GM23338 (cell line): ENCODE measurements at regions not wholly inside any gene's neighbourhood (a gene's known extent, or its start where the extent isn't known, plus 50 kb on each side); places are given as distances from the start of the nearest gene placed in this dataset.

Source experiments
- ATAC-seq: fragments of 200-7000 bp; cut with Tn5 transposase; 3 replicates; pipeline ENCODE4 v1.9.1; 2020
- DNase-seq: peaks from one replicate; pipeline ENCODE4 v3.0.0-alpha.2; 2015; ENCODE audit warnings: low spot score
- H2AFZ ChIP-seq: fragments of 200-600 bp; sonication (generic); 2 replicates; pipeline ENCODE4 v1.8.0; 2016; ENCODE audit warnings: antibody characterized with exemption, mild to moderate bottlenecking, moderate library complexity
- H3F3A ChIP-seq: fragments of 200-600 bp; sonication (generic); replicated peaks from 2 replicates; pipeline ENCODE4 v1.8.0; 2017; ENCODE audit warnings: antibody characterized with exemption, mixed run types, low read depth
- H3K27ac ChIP-seq: fragments of 200-600 bp; sonication (generic); 2 replicates; pipeline ENCODE4 v1.6.1; 2016; ENCODE audit warnings: low read depth
- H3K27me3 ChIP-seq: fragments of 200-600 bp; sonication (generic); 2 replicates; pipeline ENCODE4 v1.8.0; 2016; ENCODE audit warnings: mild to moderate bottlenecking, mixed run types, moderate library complexity; ENCODE audit not compliant: insufficient read depth
- H3K36me3 ChIP-seq: fragments of 200-600 bp; sonication (generic); 2 replicates; pipeline ENCODE4 v1.8.0; 2016; ENCODE audit warnings: mild to moderate bottlenecking; ENCODE audit not compliant: insufficient read depth
- H3K4me1 ChIP-seq: fragments of 200-600 bp; sonication (generic); 2 replicates; pipeline ENCODE4 v1.8.0; 2016; ENCODE audit warnings: mild to moderate bottlenecking, moderate library complexity; ENCODE audit not compliant: insufficient read depth
- H3K4me2 ChIP-seq: fragments of 200-600 bp; sonication (generic); 2 replicates; pipeline ENCODE4 v1.7.1; 2017; ENCODE audit warnings: mixed run types
- H3K4me3 ChIP-seq: fragments of 200-600 bp; sonication (generic); 2 replicates; pipeline ENCODE4 v1.6.1; 2016; ENCODE audit warnings: mixed run types
- H3K79me2 ChIP-seq: fragments of 200-600 bp; sonication (generic); replicated peaks from 2 replicates; pipeline ENCODE4 v1.8.0; 2017; ENCODE audit warnings: mild to moderate bottlenecking; ENCODE audit not compliant: insufficient read depth
- H3K9me2 ChIP-seq: fragments of 200-600 bp; sonication (generic); 2 replicates; pipeline ENCODE4 v1.8.0; 2017; ENCODE audit not compliant: insufficient read depth
- H4K20me1 ChIP-seq: fragments of 200-600 bp; sonication (generic); replicated peaks from 2 replicates; pipeline ENCODE4 v1.8.0; 2017; ENCODE audit warnings: mild to moderate bottlenecking; ENCODE audit not compliant: insufficient read depth
- H3K27ac Mint-ChIP-seq: 2 replicates; pipeline ENCODE4 v1.8.0; 2020; ENCODE audit warnings: inconsistent platforms, mild to moderate bottlenecking, moderate library complexity, mixed read lengths
- H3K27me3 Mint-ChIP-seq: 3 replicates; pipeline ENCODE4 v1.8.0; 2022; ENCODE audit warnings: low read depth, mild to moderate bottlenecking, moderate library complexity, mixed read lengths, inconsistent platforms; ENCODE audit not compliant: insufficient read depth, poor library complexity
- H3K36me3 Mint-ChIP-seq: 3 replicates; pipeline ENCODE4 v1.8.0; 2021; ENCODE audit warnings: low read depth, mild to moderate bottlenecking, inconsistent platforms, moderate library complexity, mixed read lengths
- H3K4me1 Mint-ChIP-seq: 3 replicates; pipeline ENCODE4 v1.8.0; 2020; ENCODE audit warnings: mild to moderate bottlenecking, inconsistent platforms, mixed read lengths
- H3K4me3 Mint-ChIP-seq: 3 replicates; pipeline ENCODE4 v1.8.0; 2021; ENCODE audit warnings: moderate library complexity, mild to moderate bottlenecking, inconsistent platforms, mixed read lengths
- H3K9me3 Mint-ChIP-seq: 3 replicates; pipeline ENCODE4 v1.8.0; 2020; ENCODE audit warnings: moderate library complexity, mild to moderate bottlenecking, inconsistent platforms, mixed read lengths
- CREB1 ChIP-seq: fragments of 250-450 bp; sonication (Bioruptor Pico); IDR thresholded peaks from 2 replicates; pipeline ENCODE4 v1.5.0; 2020; ENCODE audit warnings: low read depth, mild to moderate bottlenecking, moderate library complexity
- EZH2 ChIP-seq: fragments of 200-600 bp; sonication (generic); IDR thresholded peaks from one replicate; pipeline ENCODE4 v1.8.0; 2017; ENCODE audit warnings: antibody characterized with exemption, mild to moderate bottlenecking, low read depth; ENCODE audit not compliant: unreplicated experiment
- EZH2phosphoT487 ChIP-seq: fragments of 200-600 bp; sonication (generic); IDR thresholded peaks from one replicate; pipeline ENCODE4 v1.8.1; 2018; ENCODE audit warnings: antibody characterized with exemption; ENCODE audit not compliant: unreplicated experiment
- JUNB ChIP-seq: IDR thresholded peaks from one replicate; pipeline ENCODE4 v1.6.1; 2016; ENCODE audit warnings: antibody characterized with exemption; ENCODE audit not compliant: unreplicated experiment
- NANOG ChIP-seq: IDR thresholded peaks from 2 replicates; pipeline ENCODE4 v1.6.1; 2016; ENCODE audit warnings: antibody characterized with exemption, borderline replicate concordance
- POLR2AphosphoS5 ChIP-seq: IDR thresholded peaks from 2 replicates; pipeline ENCODE4 v1.6.1; 2016; ENCODE audit warnings: antibody characterized with exemption, low read depth
- STAT1 ChIP-seq: IDR thresholded peaks from one replicate; pipeline ENCODE4 v1.6.1; 2016; ENCODE audit warnings: antibody characterized with exemption; ENCODE audit not compliant: unreplicated experiment
- ZNF114 ChIP-seq: fragments of 250-450 bp; sonication (Bioruptor Pico); IDR thresholded peaks from 2 replicates; pipeline ENCODE4 v1.5.0; 2020; ENCODE audit warnings: mild to moderate bottlenecking, moderate library complexity
- ZNF331 ChIP-seq: fragments of 250-450 bp; sonication (Bioruptor Pico); IDR thresholded peaks from 2 replicates; pipeline ENCODE4 v1.5.0; 2020; ENCODE audit warnings: low read depth, mild to moderate bottlenecking, moderate library complexity
- TF ChIP-seq, protein P1 (sequence below): fragments of 250-450 bp; sonication (Bioruptor Pico); IDR thresholded peaks from 2 replicates; pipeline ENCODE4 v1.5.0; 2020; ENCODE audit warnings: mild to moderate bottlenecking, moderate library complexity
- TF ChIP-seq, protein P2 (sequence below), 2 experiments: fragments of 200-600 bp in 1 of 2; sonication (generic) in 1 of 2; conservative IDR thresholded peaks; 2 replicates each; pipeline versions ENCODE4 v1.5.1 to v1.6.1; 2016 to 2017; ENCODE audit warnings: antibody characterized with exemption in 2 of 2, low read depth in 2 of 2, mild to moderate bottlenecking in 2 of 2, moderate library complexity in 1 of 2
- TF ChIP-seq, protein P3 (sequence below): IDR thresholded peaks from 2 replicates; pipeline ENCODE4 v1.6.1; 2016; ENCODE audit warnings: antibody characterized with exemption

DNA sequence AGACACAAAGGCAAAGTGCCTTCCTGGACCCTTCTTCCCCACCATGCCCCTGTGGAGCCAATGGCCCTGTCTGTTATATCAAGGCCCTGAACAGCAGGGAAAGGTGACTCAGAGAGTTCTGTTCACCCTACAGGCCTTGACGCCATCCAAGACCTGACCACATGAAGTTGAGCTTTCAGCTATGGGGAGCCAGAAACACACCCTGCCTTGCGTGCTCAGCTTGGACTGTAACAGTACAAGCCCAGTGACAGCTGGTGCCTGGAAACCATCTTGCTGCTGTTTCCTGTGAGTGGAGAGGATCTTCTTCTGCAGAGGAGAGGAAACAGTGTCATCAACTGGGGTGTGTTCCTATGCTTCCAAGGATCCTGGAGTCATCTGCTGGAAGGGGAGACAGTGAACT is 165.0 kb upstream of the IRF2BP2 start:
- no peak overlapping the region for H3K4me3 ChIP-seq
- H3K36me3 ChIP-seq, result no peaks in the 10 kb centered on the region
- H3K27ac Mint-ChIP-seq, result no peak overlapping the region
- H3K9me3 Mint-ChIP-seq, result peaks cover 3% of the 10 kb centered on the region; the same call in 2 of the 3 replicates
- H3K36me3 Mint-ChIP-seq, result no peaks in the 10 kb centered on the region; the same call in 2 of the 3 replicates
- H4K20me1 ChIP-seq, result no peaks in the 10 kb centered on the region
- peaks cover 23% of the 10 kb centered on the region for H3K9me2 ChIP-seq
- peaks cover 21% of the 10 kb centered on the region for H3K4me1 ChIP-seq
- no peak overlapping the region for H3K4me3 Mint-ChIP-seq
- peaks cover 8% of the 10 kb centered on the region for H3K27me3 Mint-ChIP-seq
- peaks cover 19% of the 10 kb centered on the region for H3K4me1 Mint-ChIP-seq
- ATAC-seq, result no peak
- 0 out of 2 replicates have a peak, but pooled peaks cover 5% of the 10 kb centered on the region for H3K27me3 ChIP-seq
- TF ChIP-seq JUNB, result no peak
- no peak for TF ChIP-seq CREB1
- no peak for TF ChIP-seq STAT1
- TF ChIP-seq NANOG, result no peak
- no peak for TF ChIP-seq POLR2AphosphoS5
- TF ChIP-seq, protein P1, sequence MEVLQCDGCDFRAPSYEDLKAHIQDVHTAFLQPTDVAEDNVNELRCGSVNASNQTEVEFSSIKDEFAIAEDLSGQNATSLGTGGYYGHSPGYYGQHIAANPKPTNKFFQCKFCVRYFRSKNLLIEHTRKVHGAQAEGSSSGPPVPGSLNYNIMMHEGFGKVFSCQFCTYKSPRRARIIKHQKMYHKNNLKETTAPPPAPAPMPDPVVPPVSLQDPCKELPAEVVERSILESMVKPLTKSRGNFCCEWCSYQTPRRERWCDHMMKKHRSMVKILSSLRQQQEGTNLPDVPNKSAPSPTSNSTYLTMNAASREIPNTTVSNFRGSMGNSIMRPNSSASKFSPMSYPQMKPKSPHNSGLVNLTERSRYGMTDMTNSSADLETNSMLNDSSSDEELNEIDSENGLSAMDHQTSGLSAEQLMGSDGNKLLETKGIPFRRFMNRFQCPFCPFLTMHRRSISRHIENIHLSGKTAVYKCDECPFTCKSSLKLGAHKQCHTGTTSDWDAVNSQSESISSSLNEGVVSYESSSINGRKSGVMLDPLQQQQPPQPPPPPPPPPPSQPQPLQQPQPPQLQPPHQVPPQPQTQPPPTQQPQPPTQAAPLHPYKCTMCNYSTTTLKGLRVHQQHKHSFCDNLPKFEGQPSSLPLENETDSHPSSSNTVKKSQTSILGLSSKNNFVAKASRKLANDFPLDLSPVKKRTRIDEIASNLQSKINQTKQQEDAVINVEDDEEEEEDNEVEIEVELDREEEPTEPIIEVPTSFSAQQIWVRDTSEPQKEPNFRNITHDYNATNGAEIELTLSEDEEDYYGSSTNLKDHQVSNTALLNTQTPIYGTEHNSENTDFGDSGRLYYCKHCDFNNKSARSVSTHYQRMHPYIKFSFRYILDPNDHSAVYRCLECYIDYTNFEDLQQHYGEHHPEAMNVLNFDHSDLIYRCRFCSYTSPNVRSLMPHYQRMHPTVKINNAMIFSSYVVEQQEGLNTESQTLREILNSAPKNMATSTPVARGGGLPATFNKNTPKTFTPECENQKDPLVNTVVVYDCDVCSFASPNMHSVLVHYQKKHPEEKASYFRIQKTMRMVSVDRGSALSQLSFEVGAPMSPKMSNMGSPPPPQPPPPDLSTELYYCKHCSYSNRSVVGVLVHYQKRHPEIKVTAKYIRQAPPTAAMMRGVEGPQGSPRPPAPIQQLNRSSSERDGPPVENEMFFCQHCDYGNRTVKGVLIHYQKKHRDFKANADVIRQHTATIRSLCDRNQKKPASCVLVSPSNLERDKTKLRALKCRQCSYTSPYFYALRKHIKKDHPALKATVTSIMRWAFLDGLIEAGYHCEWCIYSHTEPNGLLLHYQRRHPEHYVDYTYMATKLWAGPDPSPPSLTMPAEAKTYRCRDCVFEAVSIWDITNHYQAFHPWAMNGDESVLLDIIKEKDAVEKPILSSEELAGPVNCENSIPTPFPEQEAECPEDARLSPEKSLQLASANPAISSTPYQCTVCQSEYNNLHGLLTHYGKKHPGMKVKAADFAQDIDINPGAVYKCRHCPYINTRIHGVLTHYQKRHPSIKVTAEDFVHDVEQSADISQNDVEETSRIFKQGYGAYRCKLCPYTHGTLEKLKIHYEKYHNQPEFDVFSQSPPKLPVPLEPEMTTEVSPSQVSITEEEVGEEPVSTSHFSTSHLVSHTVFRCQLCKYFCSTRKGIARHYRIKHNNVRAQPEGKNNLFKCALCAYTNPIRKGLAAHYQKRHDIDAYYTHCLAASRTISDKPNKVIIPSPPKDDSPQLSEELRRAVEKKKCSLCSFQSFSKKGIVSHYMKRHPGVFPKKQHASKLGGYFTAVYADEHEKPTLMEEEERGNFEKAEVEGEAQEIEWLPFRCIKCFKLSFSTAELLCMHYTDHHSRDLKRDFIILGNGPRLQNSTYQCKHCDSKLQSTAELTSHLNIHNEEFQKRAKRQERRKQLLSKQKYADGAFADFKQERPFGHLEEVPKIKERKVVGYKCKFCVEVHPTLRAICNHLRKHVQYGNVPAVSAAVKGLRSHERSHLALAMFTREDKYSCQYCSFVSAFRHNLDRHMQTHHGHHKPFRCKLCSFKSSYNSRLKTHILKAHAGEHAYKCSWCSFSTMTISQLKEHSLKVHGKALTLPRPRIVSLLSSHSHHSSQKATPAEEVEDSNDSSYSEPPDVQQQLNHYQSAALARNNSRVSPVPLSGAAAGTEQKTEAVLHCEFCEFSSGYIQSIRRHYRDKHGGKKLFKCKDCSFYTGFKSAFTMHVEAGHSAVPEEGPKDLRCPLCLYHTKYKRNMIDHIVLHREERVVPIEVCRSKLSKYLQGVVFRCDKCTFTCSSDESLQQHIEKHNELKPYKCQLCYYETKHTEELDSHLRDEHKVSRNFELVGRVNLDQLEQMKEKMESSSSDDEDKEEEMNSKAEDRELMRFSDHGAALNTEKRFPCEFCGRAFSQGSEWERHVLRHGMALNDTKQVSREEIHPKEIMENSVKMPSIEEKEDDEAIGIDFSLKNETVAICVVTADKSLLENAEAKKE (CRISPR knock-in tag), result no peak
- TF ChIP-seq, protein P2, sequence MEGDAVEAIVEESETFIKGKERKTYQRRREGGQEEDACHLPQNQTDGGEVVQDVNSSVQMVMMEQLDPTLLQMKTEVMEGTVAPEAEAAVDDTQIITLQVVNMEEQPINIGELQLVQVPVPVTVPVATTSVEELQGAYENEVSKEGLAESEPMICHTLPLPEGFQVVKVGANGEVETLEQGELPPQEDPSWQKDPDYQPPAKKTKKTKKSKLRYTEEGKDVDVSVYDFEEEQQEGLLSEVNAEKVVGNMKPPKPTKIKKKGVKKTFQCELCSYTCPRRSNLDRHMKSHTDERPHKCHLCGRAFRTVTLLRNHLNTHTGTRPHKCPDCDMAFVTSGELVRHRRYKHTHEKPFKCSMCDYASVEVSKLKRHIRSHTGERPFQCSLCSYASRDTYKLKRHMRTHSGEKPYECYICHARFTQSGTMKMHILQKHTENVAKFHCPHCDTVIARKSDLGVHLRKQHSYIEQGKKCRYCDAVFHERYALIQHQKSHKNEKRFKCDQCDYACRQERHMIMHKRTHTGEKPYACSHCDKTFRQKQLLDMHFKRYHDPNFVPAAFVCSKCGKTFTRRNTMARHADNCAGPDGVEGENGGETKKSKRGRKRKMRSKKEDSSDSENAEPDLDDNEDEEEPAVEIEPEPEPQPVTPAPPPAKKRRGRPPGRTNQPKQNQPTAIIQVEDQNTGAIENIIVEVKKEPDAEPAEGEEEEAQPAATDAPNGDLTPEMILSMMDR (conservative IDR thresholded peaks at IDR 0.05; ENCODE audit: low read depth in 2 of 2), result no peak
- no peak for TF ChIP-seq EZH2phosphoT487
- no peak for TF ChIP-seq EZH2
- TF ChIP-seq, protein P3, sequence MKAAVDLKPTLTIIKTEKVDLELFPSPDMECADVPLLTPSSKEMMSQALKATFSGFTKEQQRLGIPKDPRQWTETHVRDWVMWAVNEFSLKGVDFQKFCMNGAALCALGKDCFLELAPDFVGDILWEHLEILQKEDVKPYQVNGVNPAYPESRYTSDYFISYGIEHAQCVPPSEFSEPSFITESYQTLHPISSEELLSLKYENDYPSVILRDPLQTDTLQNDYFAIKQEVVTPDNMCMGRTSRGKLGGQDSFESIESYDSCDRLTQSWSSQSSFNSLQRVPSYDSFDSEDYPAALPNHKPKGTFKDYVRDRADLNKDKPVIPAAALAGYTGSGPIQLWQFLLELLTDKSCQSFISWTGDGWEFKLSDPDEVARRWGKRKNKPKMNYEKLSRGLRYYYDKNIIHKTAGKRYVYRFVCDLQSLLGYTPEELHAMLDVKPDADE, result no peak
- no peak for TF ChIP-seq ZNF114 (CRISPR knock-in tag)
- no peak for TF ChIP-seq ZNF331 (CRISPR knock-in tag)
- no peak overlapping the region for H3K27ac ChIP-seq
- no peaks in the 10 kb centered on the region for H3K79me2 ChIP-seq
- H2AFZ ChIP-seq, result no peak overlapping the region
- H3F3A ChIP-seq, result peaks cover 11% of the 10 kb centered on the region
- no peak for DNase-seq
- H3K4me2 ChIP-seq, result no peak overlapping the region
